HL-60 (cell line): ENCODE measurements at regions not wholly inside any gene's neighbourhood (a gene's known extent, or its start where the extent isn't known, plus 50 kb on each side); places are given as distances from the start of the nearest gene placed in this dataset.

Source experiments
- DNase-seq, 2 experiments: peaks; one replicate each; pipeline ENCODE4 v3.0.0-alpha.2; 2010 to 2020; ENCODE audit warnings: low read depth in 1 of 2, low spot score in 1 of 2
- H3K27ac ChIP-seq: fragments of 250-450 bp; sonication (Bioruptor Pico); replicated peaks from 2 replicates; pipeline ENCODE4 v1.5.1; 2020; ENCODE audit warnings: mild to moderate bottlenecking, moderate library complexity
- H3K27me3 ChIP-seq: fragments of 250-450 bp; sonication (Bioruptor Pico); 2 replicates; pipeline ENCODE4 v1.5.1; 2021; ENCODE audit warnings: mild to moderate bottlenecking, moderate library complexity; ENCODE audit not compliant: insufficient read depth, poor library complexity, severe bottlenecking
- H3K4me3 ChIP-seq: replicated peaks from 2 replicates; pipeline ENCODE4 v1.5.1; 2011; ENCODE audit warnings: mild to moderate bottlenecking, control low read depth, low read length; ENCODE audit not compliant: insufficient read depth
- GABPA ChIP-seq: IDR thresholded peaks from 2 replicates; pipeline ENCODE4 v1.6.1; 2012; ENCODE audit warnings: low read depth
- POLR2AphosphoS5 ChIP-seq: IDR thresholded peaks from 2 replicates; pipeline ENCODE4 v1.6.1; 2012; ENCODE audit warnings: low read depth
- SPI1 ChIP-seq: IDR thresholded peaks from 2 replicates; pipeline ENCODE4 v1.6.1; 2012; ENCODE audit warnings: low read depth, mild to moderate bottlenecking, borderline replicate concordance
- TF ChIP-seq, protein P1 (sequence below): IDR thresholded peaks from one replicate; pipeline ENCODE4 v1.5.1; 2011; ENCODE audit warnings: low read length, control low read depth, inconsistent platforms; ENCODE audit not compliant: insufficient read depth
- TF ChIP-seq, protein P2 (sequence below): IDR thresholded peaks from 2 replicates; pipeline ENCODE4 v1.6.1; 2012; ENCODE audit warnings: low read depth; ENCODE audit not compliant: insufficient replicate concordance

DNA sequence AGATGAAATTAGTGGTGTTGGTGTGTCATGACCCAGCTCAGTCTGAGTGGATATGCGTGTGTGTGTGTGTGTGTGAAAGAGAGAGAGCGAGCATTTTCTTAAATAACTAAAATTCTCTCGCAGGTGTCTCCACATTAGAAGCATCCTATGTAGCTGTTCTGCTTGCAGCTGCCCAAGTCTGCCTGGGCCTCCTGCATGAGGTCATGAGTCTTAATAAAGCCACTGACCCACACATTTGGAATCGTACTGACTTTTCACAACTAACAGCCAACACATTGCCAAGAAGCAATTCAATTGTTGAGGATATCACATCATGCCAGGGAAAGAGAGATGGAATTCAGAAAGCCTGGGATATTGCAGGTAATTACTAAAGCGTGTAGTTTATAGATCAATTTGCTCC lies 238.2 kb upstream of the AJAP1 start:
- TF ChIP-seq, protein P1, sequence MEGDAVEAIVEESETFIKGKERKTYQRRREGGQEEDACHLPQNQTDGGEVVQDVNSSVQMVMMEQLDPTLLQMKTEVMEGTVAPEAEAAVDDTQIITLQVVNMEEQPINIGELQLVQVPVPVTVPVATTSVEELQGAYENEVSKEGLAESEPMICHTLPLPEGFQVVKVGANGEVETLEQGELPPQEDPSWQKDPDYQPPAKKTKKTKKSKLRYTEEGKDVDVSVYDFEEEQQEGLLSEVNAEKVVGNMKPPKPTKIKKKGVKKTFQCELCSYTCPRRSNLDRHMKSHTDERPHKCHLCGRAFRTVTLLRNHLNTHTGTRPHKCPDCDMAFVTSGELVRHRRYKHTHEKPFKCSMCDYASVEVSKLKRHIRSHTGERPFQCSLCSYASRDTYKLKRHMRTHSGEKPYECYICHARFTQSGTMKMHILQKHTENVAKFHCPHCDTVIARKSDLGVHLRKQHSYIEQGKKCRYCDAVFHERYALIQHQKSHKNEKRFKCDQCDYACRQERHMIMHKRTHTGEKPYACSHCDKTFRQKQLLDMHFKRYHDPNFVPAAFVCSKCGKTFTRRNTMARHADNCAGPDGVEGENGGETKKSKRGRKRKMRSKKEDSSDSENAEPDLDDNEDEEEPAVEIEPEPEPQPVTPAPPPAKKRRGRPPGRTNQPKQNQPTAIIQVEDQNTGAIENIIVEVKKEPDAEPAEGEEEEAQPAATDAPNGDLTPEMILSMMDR: no peak
- TF ChIP-seq GABPA (no peak), SPI1 (no peak), POLR2AphosphoS5 (no peak)
- TF ChIP-seq, protein P2, sequence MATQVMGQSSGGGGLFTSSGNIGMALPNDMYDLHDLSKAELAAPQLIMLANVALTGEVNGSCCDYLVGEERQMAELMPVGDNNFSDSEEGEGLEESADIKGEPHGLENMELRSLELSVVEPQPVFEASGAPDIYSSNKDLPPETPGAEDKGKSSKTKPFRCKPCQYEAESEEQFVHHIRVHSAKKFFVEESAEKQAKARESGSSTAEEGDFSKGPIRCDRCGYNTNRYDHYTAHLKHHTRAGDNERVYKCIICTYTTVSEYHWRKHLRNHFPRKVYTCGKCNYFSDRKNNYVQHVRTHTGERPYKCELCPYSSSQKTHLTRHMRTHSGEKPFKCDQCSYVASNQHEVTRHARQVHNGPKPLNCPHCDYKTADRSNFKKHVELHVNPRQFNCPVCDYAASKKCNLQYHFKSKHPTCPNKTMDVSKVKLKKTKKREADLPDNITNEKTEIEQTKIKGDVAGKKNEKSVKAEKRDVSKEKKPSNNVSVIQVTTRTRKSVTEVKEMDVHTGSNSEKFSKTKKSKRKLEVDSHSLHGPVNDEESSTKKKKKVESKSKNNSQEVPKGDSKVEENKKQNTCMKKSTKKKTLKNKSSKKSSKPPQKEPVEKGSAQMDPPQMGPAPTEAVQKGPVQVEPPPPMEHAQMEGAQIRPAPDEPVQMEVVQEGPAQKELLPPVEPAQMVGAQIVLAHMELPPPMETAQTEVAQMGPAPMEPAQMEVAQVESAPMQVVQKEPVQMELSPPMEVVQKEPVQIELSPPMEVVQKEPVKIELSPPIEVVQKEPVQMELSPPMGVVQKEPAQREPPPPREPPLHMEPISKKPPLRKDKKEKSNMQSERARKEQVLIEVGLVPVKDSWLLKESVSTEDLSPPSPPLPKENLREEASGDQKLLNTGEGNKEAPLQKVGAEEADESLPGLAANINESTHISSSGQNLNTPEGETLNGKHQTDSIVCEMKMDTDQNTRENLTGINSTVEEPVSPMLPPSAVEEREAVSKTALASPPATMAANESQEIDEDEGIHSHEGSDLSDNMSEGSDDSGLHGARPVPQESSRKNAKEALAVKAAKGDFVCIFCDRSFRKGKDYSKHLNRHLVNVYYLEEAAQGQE: no peak
- no peak overlapping the region for H3K4me3 ChIP-seq
- DNase-seq: no peak
- no peak overlapping the region for H3K27ac ChIP-seq
- no peaks in the 10 kb centered on the region for H3K27me3 ChIP-seq

DNA sequence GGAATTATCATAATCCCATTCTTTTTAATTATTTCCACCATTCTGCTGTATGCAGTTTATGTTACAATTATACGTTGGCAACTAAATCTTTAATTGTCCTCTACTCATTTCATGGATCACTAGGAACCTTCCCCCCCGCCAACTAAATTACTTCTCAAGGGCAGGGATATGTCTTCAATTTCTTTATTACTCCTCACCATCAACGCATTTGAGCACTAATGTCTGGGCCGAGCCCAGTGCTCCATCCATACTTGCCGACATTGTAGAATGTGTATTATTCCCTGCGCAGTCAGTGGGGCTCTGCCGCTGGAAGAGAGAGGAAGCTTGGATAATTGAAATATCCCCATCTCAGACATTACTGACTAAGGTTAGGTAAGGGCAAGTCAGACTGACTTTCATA lies 236.4 kb upstream of the AJAP1 start:
- TF ChIP-seq SPI1 (no peak), POLR2AphosphoS5 (no peak), GABPA (no peak)
- TF ChIP-seq, protein P1: no peak
- TF ChIP-seq, protein P2: no peak
- no peak for DNase-seq
- Histone ChIP-seq H3K27me3 (no peaks in the 10 kb centered on the region), H3K4me3 (no peak overlapping the region), H3K27ac (no peak overlapping the region)

DNA sequence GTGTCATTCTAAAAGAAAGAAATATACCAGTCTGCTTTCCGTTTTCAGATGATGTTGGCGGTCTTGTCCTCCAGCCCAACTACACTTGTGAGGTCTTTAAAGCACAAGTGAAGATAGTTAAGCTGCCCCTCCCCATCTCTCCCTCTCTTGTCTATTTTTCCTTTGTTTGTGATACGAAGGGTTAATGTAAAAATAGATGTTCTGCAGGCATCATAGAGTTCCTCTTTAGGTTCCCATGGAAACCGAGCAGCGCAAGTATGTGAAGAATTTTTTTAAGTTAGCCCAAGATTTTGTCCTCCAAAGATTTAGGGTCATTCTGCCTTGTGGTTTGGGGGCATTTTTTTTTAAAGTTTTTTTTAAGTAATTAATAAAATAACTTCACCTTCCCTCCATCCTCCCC lies 232.4 kb upstream of the AJAP1 start:
- TF ChIP-seq, protein P1: no peak
- TF ChIP-seq, protein P2: no peak
- TF ChIP-seq GABPA (no peak), POLR2AphosphoS5 (no peak), SPI1 (no peak)
- no peak overlapping the region for H3K27ac ChIP-seq
- no peak overlapping the region for H3K4me3 ChIP-seq
- H3K27me3 ChIP-seq: no peaks in the 10 kb centered on the region
- no peak for DNase-seq
